ENCODE measurements at regions not wholly inside any gene's neighbourhood (a gene's known extent, or its start where the extent isn't known, plus 50 kb on each side); places are given as distances from the start of the nearest gene placed in this dataset.
"Not testable (repeated sequence)": the region's sequence is repeated elsewhere in the genome, so short reads cannot be mapped to it uniquely, and the experiment has no call there.

DNA sequence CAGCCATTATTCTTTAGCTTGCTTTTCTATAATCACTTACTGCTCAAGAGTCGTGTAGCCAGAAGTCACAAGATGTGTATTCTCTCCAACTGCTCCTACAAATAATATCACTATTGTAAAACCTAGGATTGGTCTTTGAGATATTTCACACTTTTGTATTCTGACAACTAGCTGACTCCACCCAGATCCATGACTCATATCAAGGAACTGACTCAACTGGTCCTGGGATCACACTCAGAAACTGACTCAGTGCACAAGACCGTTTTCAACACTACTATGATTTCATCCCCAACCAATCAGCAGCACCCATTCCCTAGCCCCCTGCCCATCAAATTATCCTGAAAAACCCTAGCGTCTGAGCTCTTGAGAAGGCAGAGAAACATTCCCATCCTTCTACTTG is 56.5 kb upstream of the ORC5 start:
- no peak for DNase-seq (ENCODE audit: low spot score)

DNA sequence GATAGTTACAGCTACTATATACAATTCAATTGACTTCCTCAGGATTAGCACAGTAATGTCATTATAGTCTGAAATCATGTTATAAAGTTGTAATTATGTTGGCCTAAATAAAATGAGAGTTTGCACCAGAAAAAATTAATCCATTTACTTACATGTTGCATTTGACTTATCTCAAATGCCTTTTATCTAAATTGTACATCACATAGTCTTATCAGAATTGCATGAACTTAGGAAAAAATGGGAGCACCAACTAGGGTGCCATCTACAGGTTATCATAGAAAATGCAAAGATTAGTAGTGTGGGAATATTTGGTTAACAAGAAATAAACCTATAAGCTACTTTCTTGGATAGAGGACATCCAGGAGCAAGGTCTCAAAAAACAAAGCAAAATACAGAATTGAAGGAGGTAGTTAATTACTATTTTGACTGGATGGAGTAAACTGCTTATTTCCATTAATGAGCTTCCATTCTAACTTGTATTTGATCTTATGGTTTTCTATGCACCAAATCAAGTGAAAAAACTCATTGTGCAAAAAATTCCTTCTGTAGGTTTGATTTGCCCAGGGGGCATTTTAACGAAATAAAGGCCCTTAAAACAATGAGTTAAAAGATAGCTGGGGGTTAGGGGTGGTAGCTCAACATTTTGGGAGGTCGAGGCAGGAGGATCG is 60.0 kb upstream of the ORC5 start:
- DNase-seq (ENCODE audit: low spot score): peak; percentile 48

DNA sequence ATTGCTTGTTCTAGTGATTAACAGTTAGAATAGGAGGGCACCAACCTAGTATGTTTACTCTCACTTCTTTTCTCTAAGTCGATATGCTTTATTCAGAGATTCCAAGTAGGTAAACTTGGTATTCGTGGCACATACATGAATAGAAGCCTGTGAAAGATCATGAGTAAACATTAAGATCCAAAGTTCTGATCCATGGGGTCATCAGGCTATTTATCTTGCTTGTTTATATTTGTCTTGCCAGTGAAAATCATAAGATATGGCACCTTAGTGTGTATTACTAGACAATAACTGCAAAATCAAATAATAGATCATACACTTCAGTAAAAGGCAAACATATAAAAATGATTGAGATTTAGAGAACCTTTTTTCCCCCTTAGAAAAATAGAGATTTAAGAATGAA is 56.5 kb upstream of the LHFPL3 start:
- no peak for DNase-seq (ENCODE audit: low spot score)

DNA sequence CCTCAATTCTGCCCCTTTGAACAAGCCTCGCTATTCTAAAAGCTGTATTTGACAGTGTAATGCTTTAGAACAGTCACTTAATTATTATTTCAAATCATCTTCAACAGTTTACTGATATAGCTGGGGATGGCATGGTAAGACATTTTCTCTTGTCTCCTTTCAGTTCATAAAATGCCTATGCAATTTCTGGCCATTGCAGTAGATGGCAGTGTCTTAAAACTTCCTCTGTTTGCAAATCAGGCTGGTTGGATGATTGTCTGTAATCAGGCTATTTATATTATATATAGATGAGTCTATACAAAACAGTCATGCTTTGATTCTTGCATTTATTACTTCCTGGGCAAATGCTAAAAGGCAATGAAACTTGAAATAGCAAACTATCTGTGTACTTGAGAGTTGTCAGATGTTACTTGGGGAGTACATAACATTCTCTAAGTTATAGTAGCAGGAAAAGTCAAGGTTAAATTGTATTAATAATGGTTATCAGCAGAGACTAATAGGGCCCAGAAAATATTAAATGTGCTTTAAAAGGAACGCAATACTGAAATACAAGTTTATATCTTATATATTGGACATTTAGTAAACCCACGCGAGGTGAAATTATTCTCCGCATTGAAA is 55.5 kb upstream of the LHFPL3 start:
- DNase-seq (ENCODE audit: low spot score): peak; percentile 45

DNA sequence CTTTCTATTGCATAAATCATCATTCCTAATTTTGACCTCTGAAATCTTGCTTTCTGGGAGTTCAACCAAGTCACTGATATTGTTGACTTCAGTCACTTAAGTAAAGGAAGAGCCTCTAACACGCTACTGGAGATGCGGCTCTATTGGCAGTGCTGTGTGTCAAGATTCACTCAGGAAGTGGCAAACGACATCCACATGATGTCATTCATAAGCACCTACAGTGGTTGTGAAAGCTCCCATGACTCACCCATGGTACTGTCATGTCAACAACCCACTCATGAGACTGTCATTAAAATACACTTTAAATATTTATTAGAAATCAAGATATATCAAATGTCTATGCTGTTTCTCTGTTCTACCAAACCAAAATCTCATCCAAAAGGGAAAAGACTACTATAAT is 52.5 kb upstream of the LHFPL3 start:
- no peak for DNase-seq (ENCODE audit: low spot score)

DNA sequence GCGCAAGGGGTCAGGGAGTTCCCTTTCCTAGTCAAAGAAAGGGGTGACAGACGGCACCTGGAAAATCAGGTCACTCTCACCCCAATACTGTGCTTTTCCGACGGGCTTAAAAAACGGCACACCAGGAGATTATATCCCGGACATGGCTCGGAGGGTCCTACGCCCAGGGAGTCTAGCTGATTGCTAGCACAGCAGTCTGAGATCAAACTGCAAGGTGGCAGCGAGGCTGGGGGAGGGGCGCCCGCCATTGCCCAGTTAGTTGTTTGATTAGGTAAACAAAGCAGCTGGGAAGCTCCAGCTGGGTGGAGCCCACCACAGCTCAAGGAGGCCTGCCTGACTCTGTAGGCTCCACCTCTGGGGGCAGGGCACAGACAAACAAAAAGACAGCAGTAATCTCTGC is 51.7 kb upstream of the LHFPL3 start:
- DNase-seq (ENCODE audit: low spot score): not testable (repeated sequence)

Measured in cerebellar cortex (tissue), 1 donor.